CD4-positive, alpha-beta memory T cell (primary cell): ENCODE measurements at regions not wholly inside any gene's neighbourhood (a gene's known extent, or its start where the extent isn't known, plus 50 kb on each side); places are given as distances from the start of the nearest gene placed in this dataset.
"Not testable (repeated sequence)": the region's sequence is repeated elsewhere in the genome, so short reads cannot be mapped to it uniquely, and the experiment has no call there.

Experiments used
- CTCF ChIA-PET: fragments of 350-600 bp; sonication (Branson Sonifier 250); formaldehyde crosslinking; loops from one replicate; lab custom pipeline; 2021; ENCODE audit warnings: inconsistent platforms; ENCODE audit not compliant: partially characterized antibody; lab: Charles Lee
- POLR2A ChIA-PET: fragments of 350-600 bp; sonication (Branson Sonifier 250); formaldehyde crosslinking; loops from one replicate; lab custom pipeline; 2021; ENCODE audit not compliant: partially characterized antibody; lab: Charles Lee
- DNase-seq, 5 donors: peaks; one replicate each; pipeline versions ENCODE4 v3.0.0 to v3.0.0-alpha.2; 2020 to 2022; ENCODE audit warnings: mixed read lengths in 1 of 5
- H3K27ac ChIP-seq: one replicate; pipeline ENCODE4 v1.7.0; 2013; ENCODE audit warnings: low read depth, low read length
- H3K27me3 ChIP-seq: 2 replicates; pipeline ENCODE4 v1.7.0; 2013; ENCODE audit warnings: mild to moderate bottlenecking, low read length, moderate library complexity; ENCODE audit not compliant: insufficient read depth
- H3K36me3 ChIP-seq: 2 replicates; pipeline ENCODE4 v1.7.0; 2013; ENCODE audit warnings: mild to moderate bottlenecking, low read length, moderate library complexity; ENCODE audit not compliant: insufficient read depth
- H3K4me1 ChIP-seq: 2 replicates; pipeline ENCODE4 v1.7.0; 2013; ENCODE audit warnings: mild to moderate bottlenecking, low read length, moderate library complexity; ENCODE audit not compliant: insufficient read depth
- H3K4me3 ChIP-seq, 2 donors: one replicate each; pipeline ENCODE4 v1.7.0; 2013; ENCODE audit warnings: low read length in 2 of 2, mild to moderate bottlenecking in 1 of 2
- H3K9me3 ChIP-seq, 2 donors: one replicate each; pipeline ENCODE4 v1.7.0; 2013; ENCODE audit warnings: low read length in 2 of 2, control low read depth in 1 of 2; ENCODE audit not compliant: control insufficient read depth in 1 of 2
- H3K27ac Mint-ChIP-seq, 7 donors: one replicate each; pipeline ENCODE4 v1.8.0; 2020 to 2021; ENCODE audit warnings: mixed read lengths in 7 of 7, mild to moderate bottlenecking in 6 of 7, inconsistent platforms in 3 of 7, moderate library complexity in 3 of 7
- H3K27me3 Mint-ChIP-seq, 2 donors: one replicate each; pipeline ENCODE4 v1.8.0; 2020 to 2021; ENCODE audit warnings: mixed read lengths in 2 of 2
- H3K36me3 Mint-ChIP-seq, 2 donors: one replicate each; pipeline ENCODE4 v1.8.0; 2020 to 2021; ENCODE audit warnings: mixed read lengths in 2 of 2, inconsistent platforms in 1 of 2, mild to moderate bottlenecking in 1 of 2
- H3K4me1 Mint-ChIP-seq, 4 donors: one replicate each; pipeline ENCODE4 v1.8.0; 2020 to 2021; ENCODE audit warnings: mixed read lengths in 4 of 4, mild to moderate bottlenecking in 1 of 4
- H3K4me3 Mint-ChIP-seq, 8 donors: one replicate each; pipeline ENCODE4 v1.8.0; 2020 to 2021; ENCODE audit warnings: mixed read lengths in 8 of 8, mild to moderate bottlenecking in 7 of 8, moderate library complexity in 6 of 8, inconsistent platforms in 3 of 8
- H3K9me3 Mint-ChIP-seq, 8 donors: one replicate each; pipeline ENCODE4 v1.8.0; 2020 to 2021; ENCODE audit warnings: mixed read lengths in 8 of 8, mild to moderate bottlenecking in 5 of 8, inconsistent platforms in 3 of 8, moderate library complexity in 1 of 8
- intact Hi-C: fragments of 100-400 bp; cut with micrococcal nuclease; formaldehyde crosslinking; loops from one replicate; pipeline ENCODE4 v1.15.1; 2023

DNA sequence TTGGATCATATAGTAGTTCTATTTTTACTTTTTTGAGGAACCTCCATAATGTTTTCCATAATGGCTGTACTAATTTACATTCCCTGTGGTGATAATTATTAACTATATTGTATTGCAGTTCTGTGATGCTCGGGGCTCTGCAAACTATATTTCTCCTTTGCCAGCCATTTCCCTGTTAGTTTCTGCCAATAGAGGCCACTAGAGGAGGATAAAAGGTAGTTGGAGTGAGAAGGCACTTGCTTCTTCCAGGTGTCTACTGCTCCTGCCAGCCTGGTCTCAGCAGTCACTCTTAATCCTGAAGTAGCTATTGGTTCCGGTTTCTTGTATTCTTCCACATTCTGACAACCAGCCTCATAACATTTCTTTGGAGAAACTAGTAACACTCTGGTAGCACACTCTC, 233.9 kb upstream of the GBE1 start:
- H3K4me3 Mint-ChIP-seq = no peak overlapping the region
- Histone ChIP-seq H3K9me3 (no peaks in the 10 kb centered on the region), H3K27me3 (no peaks in the 10 kb centered on the region), H3K4me1 (no peaks in the 10 kb centered on the region), H3K27ac (no peak overlapping the region), H3K4me3 (no peak overlapping the region), H3K36me3 (no peaks in the 10 kb centered on the region)
- no peak for DNase-seq
- H3K27me3 Mint-ChIP-seq = no peaks in the 10 kb centered on the region
- POLR2A ChIA-PET = no interaction called here
- H3K36me3 Mint-ChIP-seq = no peaks in the 10 kb centered on the region
- H3K4me1 Mint-ChIP-seq = no peaks in the 10 kb centered on the region
- no peak overlapping the region for H3K27ac Mint-ChIP-seq
- intact Hi-C loops = no loop called here
- CTCF ChIA-PET = no interaction called here
- H3K9me3 Mint-ChIP-seq = peaks cover 0 to 9% (median 2%) of the 10 kb centered on the region in 8 donors

DNA sequence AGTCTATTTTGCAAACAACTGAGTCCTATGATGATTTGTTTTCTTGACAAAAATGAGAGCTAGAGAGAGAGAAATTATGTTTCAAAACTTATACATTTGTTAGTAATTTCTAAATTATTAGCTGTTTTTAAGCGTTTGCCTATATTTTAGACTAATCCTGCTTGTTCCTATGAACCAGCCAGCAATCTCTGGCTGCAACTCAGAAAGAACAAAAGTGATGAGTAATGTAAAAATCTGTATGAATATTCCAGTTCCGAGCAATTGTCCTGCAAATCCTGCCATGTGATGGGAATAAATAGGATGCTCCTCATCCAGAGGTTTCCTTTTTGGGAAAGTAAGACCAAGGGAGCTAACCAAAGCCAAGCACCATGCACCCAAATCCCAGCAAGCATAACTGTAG, 228.3 kb upstream of the GBE1 start:
- Mint-ChIP-seq H3K9me3 (peaks cover 0 to 3% (median 0%) of the 10 kb centered on the region in 8 donors), H3K27me3 (no peaks in the 10 kb centered on the region), H3K4me1 (no peaks in the 10 kb centered on the region), H3K36me3 (no peaks in the 10 kb centered on the region), H3K4me3 (no peak overlapping the region), H3K27ac (no peak overlapping the region)
- no peaks in the 10 kb centered on the region for H3K4me1 ChIP-seq
- no peak overlapping the region for H3K4me3 ChIP-seq
- no peaks in the 10 kb centered on the region for H3K9me3 ChIP-seq
- H3K27me3 ChIP-seq = no peaks in the 10 kb centered on the region
- no peak for DNase-seq
- CTCF ChIA-PET = no interaction called here
- POLR2A ChIA-PET = no interaction called here
- no peaks in the 10 kb centered on the region for H3K36me3 ChIP-seq
- intact Hi-C loops = no loop called here
- H3K27ac ChIP-seq = no peak overlapping the region

DNA sequence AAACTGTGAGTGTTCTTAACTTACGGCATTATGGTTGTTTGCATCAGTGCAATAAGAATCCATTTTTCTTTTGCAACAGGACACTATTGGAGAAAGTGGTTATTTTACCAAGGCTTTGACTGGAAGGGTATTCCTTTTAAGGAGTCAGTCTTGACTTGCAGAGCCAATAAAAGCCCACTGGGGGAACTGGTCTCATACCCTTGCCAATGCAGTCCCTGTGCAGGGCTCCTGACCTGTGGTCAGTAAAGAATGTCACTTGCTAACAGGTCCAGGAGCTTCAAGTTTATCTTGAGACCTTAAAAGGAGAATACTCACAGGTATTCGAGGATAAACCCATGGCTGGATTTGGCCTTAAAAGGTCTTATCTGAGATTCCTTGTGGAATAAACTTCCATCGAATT, 227.8 kb upstream of the GBE1 start:
- DNase-seq = no peak
- no peak overlapping the region for H3K4me3 ChIP-seq
- Mint-ChIP-seq H3K27ac (no peak overlapping the region), H3K4me3 (no peak overlapping the region), H3K9me3 (peaks cover 0 to 3% (median 0%) of the 10 kb centered on the region in 8 donors), H3K4me1 (no peaks in the 10 kb centered on the region), H3K36me3 (no peaks in the 10 kb centered on the region), H3K27me3 (no peaks in the 10 kb centered on the region)
- H3K27ac ChIP-seq = no peak overlapping the region
- POLR2A ChIA-PET = no interaction called here
- no peaks in the 10 kb centered on the region for H3K27me3 ChIP-seq
- H3K9me3 ChIP-seq = no peaks in the 10 kb centered on the region
- no peaks in the 10 kb centered on the region for H3K36me3 ChIP-seq
- no peaks in the 10 kb centered on the region for H3K4me1 ChIP-seq
- CTCF ChIA-PET = no interaction called here
- intact Hi-C loops = no loop called here

DNA sequence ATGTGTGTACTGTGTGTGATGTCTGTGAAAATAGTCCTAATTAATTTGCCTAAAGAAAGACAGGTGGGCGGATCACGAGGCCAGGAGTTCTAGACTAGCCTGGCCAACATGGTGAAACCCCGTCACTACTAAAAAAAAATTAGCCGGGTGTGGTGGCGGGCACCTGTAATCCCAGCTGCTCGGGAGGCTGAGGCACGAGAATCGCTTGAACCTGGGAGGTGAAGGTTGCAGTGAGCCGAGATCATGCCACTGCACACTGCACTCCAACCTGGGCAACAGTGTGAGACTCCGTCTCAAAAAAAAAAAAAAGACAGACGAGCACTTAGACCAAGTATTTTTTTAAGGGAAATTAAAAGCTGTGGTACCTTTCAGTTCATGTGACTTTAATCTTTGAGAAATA, 226.0 kb upstream of the GBE1 start:
- H3K27me3 ChIP-seq, H3K4me3 Mint-ChIP-seq, POLR2A ChIA-PET, H3K27me3 Mint-ChIP-seq, H3K27ac Mint-ChIP-seq, H3K36me3 Mint-ChIP-seq, H3K4me1 ChIP-seq, H3K9me3 Mint-ChIP-seq, H3K9me3 ChIP-seq, H3K4me3 ChIP-seq, H3K4me1 Mint-ChIP-seq, H3K27ac ChIP-seq, intact Hi-C loops, DNase-seq, H3K36me3 ChIP-seq: not testable (repeated sequence)
- CTCF ChIA-PET = interaction anchor here (1.1 kb wide), 1 partner anchor 496 kb away, joined by 3 read pairs; no protein-coding TSS in a partner anchor

DNA sequence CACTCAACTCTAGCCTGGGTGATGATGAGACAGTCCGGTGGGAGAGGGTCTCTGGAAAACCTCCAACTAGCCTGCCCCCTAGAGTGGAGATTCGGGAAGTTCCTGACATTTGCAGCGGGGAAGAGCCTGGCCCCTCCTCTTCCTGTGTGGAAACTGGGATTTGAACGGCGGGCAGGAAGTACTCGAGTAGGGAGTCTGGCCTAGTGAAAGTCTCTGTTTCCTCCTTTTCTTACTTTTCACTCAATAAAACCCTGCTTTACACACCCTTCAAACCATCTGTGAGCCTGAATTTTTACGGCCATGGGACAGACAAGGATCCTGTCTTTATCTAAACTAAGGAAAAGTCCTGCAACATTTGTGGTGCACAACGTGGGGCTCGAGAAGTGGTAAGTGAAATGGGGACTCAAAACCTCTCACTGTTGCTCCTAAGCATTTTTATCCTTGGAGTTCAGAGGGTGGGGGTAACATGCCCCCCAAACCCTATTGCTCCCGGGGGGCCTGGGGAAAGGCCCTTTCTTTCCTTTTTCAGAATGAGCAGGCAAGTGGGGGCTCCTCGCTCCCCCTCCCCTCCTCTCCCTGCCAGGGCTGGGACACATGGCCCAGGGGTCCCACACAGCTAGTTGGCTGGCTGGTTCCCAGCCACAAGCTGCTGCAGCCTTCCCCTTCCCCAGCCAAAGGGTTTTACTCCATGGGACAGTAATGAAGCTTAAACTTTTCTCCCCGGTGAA, 224.7 kb upstream of the GBE1 start:
- Histone ChIP-seq H3K4me1 (no peaks in the 10 kb centered on the region), H3K36me3 (no peaks in the 10 kb centered on the region), H3K9me3 (no peaks in the 10 kb centered on the region), H3K4me3 (no peak overlapping the region), H3K27ac (no peak overlapping the region), H3K27me3 (no peaks in the 10 kb centered on the region)
- H3K9me3 Mint-ChIP-seq = peaks cover 0 to 5% (median 0%) of the 10 kb centered on the region in 8 donors
- H3K4me1 Mint-ChIP-seq = no peaks in the 10 kb centered on the region
- intact Hi-C loops = no loop called here
- ChIA-PET CTCF (interaction anchor here (1.1 kb wide), 1 partner anchor 495 kb away, joined by 3 read pairs; no protein-coding TSS in a partner anchor), POLR2A (no interaction called here)
- no peak overlapping the region for H3K4me3 Mint-ChIP-seq
- no peak overlapping the region for H3K27ac Mint-ChIP-seq
- no peak for DNase-seq
- no peaks in the 10 kb centered on the region for H3K36me3 Mint-ChIP-seq
- no peaks in the 10 kb centered on the region for H3K27me3 Mint-ChIP-seq

DNA sequence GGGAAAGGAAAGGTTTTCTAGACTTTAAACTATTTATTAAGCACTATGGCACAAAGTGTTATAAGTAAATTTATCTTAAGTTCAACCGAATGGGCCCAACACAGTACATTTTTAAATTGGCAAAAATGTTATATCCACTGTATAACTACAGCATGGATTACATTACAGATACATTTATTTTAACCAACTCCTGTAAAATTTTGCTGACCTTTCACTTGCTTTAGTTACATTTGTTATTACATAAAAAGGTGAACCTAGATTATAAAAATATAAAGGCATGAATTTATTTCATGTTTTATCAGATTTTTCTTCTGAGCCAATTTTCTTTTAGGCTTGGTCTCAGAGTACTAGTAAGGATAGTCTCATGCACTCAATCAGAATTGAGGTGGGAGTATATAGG, 221.9 kb upstream of the GBE1 start:
- ChIA-PET POLR2A (no interaction called here), CTCF (no interaction called here)
- Mint-ChIP-seq H3K36me3 (no peaks in the 10 kb centered on the region), H3K27ac (no peak overlapping the region), H3K4me1 (no peaks in the 10 kb centered on the region), H3K9me3 (peaks cover 0 to 5% (median 0%) of the 10 kb centered on the region in 8 donors), H3K27me3 (no peaks in the 10 kb centered on the region), H3K4me3 (no peak overlapping the region)
- Histone ChIP-seq H3K4me1 (no peaks in the 10 kb centered on the region), H3K4me3 (no peak overlapping the region), H3K36me3 (no peaks in the 10 kb centered on the region), H3K9me3 (no peaks in the 10 kb centered on the region), H3K27ac (no peak overlapping the region), H3K27me3 (no peaks in the 10 kb centered on the region)
- no peak for DNase-seq
- intact Hi-C loops = no loop called here

DNA sequence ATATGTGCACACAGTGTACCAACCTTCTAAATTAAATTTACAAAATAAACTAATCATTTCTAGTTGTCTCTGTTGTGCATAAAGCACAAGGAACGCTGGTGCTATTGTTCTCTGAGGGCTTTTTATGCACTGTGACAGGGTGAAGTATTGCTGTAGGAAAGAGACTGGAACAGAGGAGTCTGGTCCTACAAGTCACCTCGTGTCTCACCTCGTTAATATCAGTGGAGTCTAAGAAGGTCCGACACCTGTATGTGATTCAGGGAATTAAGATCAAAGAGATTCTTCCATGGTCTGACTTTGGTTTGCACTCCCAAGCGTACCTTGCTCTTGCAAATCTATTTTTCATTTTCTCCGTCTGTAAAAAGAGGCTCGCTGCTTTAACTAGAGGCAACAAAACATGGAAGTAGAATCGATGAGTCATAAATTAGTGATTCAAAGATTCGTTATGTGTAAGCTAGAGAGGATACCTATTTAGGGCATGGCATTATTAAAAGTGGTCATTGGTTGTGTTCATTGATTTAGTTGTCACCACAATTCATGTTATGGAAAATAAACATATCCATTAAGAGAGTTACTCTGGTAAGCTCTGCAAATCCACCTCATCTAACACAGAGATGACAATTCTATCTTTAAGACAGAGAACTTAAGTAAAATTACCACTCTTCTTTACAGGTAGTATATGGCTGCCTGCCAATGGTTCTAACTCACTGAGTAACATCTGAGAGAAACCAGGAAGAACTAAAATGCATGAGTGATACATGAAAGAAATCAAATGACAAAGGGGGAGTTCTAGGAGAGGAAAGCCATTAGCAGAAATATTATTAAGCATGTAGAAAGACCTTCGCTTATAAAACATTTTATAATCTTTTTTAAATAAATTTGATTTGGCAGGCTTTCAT, 219.4 kb upstream of the GBE1 start:
- H3K4me3 ChIP-seq = no peak overlapping the region
- H3K27me3 Mint-ChIP-seq = no peaks in the 10 kb centered on the region
- intact Hi-C loops = no loop called here
- no peaks in the 10 kb centered on the region for H3K36me3 ChIP-seq
- H3K36me3 Mint-ChIP-seq = no peaks in the 10 kb centered on the region
- no peaks in the 10 kb centered on the region for H3K9me3 ChIP-seq
- peaks cover 0 to 5% (median 0%) of the 10 kb centered on the region in 8 donors for H3K9me3 Mint-ChIP-seq
- H3K4me3 Mint-ChIP-seq = no peak overlapping the region
- H3K4me1 Mint-ChIP-seq = no peaks in the 10 kb centered on the region
- DNase-seq = no peak
- H3K27ac Mint-ChIP-seq = no peak overlapping the region
- no peaks in the 10 kb centered on the region for H3K27me3 ChIP-seq
- no peak overlapping the region for H3K27ac ChIP-seq
- CTCF ChIA-PET = no interaction called here
- H3K4me1 ChIP-seq = no peaks in the 10 kb centered on the region
- POLR2A ChIA-PET = no interaction called here
